H9 (cell line): ENCODE measurements at regions not wholly inside any gene's neighbourhood (a gene's known extent, or its start where the extent isn't known, plus 50 kb on each side); places are given as distances from the start of the nearest gene placed in this dataset.

Experiments
- DNase-seq: peaks from one replicate; pipeline ENCODE4 v3.0.0-alpha.2; 2017
- H2AFZ ChIP-seq: one replicate; pipeline ENCODE4 v1.6.1; 2013; ENCODE audit warnings: mild to moderate bottlenecking, low read length, control low read depth, moderate library complexity
- H2AK5ac ChIP-seq: 2 replicates; pipeline ENCODE4 v1.6.1; 2013; ENCODE audit warnings: low read length, control low read depth, mixed read lengths; ENCODE audit not compliant: insufficient read length
- H2BK120ac ChIP-seq: one replicate; pipeline ENCODE4 v1.6.1; 2013; ENCODE audit warnings: low read depth, mild to moderate bottlenecking, low read length, control low read depth, inconsistent platforms; ENCODE audit not compliant: poor library complexity, severe bottlenecking
- H2BK12ac ChIP-seq: 2 replicates; pipeline ENCODE4 v1.6.1; 2013; ENCODE audit warnings: low read length, control low read depth, mixed read lengths, low read depth; ENCODE audit not compliant: insufficient read length
- H2BK15ac ChIP-seq: 2 replicates; pipeline ENCODE4 v1.6.1; 2013; ENCODE audit warnings: low read depth, low read length, control low read depth
- H2BK20ac ChIP-seq: one replicate; pipeline ENCODE4 v1.6.1; 2013; ENCODE audit warnings: low read depth, mild to moderate bottlenecking, low read length, control low read depth, inconsistent platforms; ENCODE audit not compliant: poor library complexity, severe bottlenecking
- H2BK5ac ChIP-seq: 2 replicates; pipeline ENCODE4 v1.6.1; 2013; ENCODE audit warnings: low read length, control low read depth, mixed read lengths; ENCODE audit not compliant: insufficient read length
- H3K14ac ChIP-seq: 2 replicates; pipeline ENCODE4 v1.6.1; 2013; ENCODE audit warnings: low read length, control low read depth; ENCODE audit not compliant: insufficient read depth
- H3K18ac ChIP-seq: 2 replicates; pipeline ENCODE4 v1.6.1; 2013; ENCODE audit warnings: low read depth, mild to moderate bottlenecking, mixed read lengths, low read length, control low read depth; ENCODE audit not compliant: insufficient read length
- H3K23ac ChIP-seq: 2 replicates; pipeline ENCODE4 v1.6.1; 2013; ENCODE audit warnings: low read length, control low read depth, mixed read lengths, low read depth; ENCODE audit not compliant: insufficient read length
- H3K23me2 ChIP-seq: 2 replicates; pipeline ENCODE4 v1.6.1; 2013; ENCODE audit warnings: low read depth, mild to moderate bottlenecking, mixed read lengths, low read length, control low read depth; ENCODE audit not compliant: insufficient read length, poor library complexity, severe bottlenecking
- H3K27ac ChIP-seq: 2 replicates; pipeline ENCODE4 v1.5.1; 2013; ENCODE audit warnings: low read length, control low read depth, mixed read lengths, low read depth; ENCODE audit not compliant: insufficient read length
- H3K27me3 ChIP-seq: 2 replicates; pipeline ENCODE4 v1.6.1; 2013; ENCODE audit warnings: low read length, control low read depth, inconsistent platforms; ENCODE audit not compliant: insufficient read depth
- H3K4ac ChIP-seq: 2 replicates; pipeline ENCODE4 v1.6.1; 2013; ENCODE audit warnings: low read depth, mild to moderate bottlenecking, control low read depth, inconsistent platforms, low read length, moderate library complexity
- H3K4me1 ChIP-seq: 2 replicates; pipeline ENCODE4 v1.6.1; 2013; ENCODE audit warnings: low read length, control low read depth, inconsistent platforms; ENCODE audit not compliant: insufficient read depth
- H3K4me2 ChIP-seq: 2 replicates; pipeline ENCODE4 v1.6.1; 2013; ENCODE audit warnings: low read length, control low read depth, mixed read lengths; ENCODE audit not compliant: insufficient read length, insufficient read depth
- H3K56ac ChIP-seq: 2 replicates; pipeline ENCODE4 v1.6.1; 2013; ENCODE audit warnings: low read depth, mild to moderate bottlenecking, mixed read lengths, low read length, control low read depth; ENCODE audit not compliant: insufficient read length
- H3K79me1 ChIP-seq: 2 replicates; pipeline ENCODE4 v1.6.1; 2013; ENCODE audit warnings: low read depth, mild to moderate bottlenecking, moderate library complexity, low read length, control low read depth, inconsistent platforms; ENCODE audit not compliant: insufficient read depth, poor library complexity, severe bottlenecking
- H3K79me2 ChIP-seq: 2 replicates; pipeline ENCODE4 v1.6.1; 2013; ENCODE audit warnings: low read length, control low read depth, inconsistent platforms; ENCODE audit not compliant: insufficient read depth
- H3K9ac ChIP-seq: 2 replicates; pipeline ENCODE4 v1.6.1; 2013; ENCODE audit warnings: low read length, control low read depth, mixed read lengths; ENCODE audit not compliant: insufficient read length; ENCODE audit errors: extremely low read depth
- H3K9me3 ChIP-seq: one replicate; pipeline ENCODE4 v1.6.1; 2013; ENCODE audit warnings: low read depth, low read length, inconsistent platforms; ENCODE audit not compliant: control insufficient read depth
- H3T11ph ChIP-seq: one replicate; pipeline ENCODE4 v1.6.1; 2013; ENCODE audit warnings: mild to moderate bottlenecking, low read length, control low read depth, inconsistent platforms
- H4K20me1 ChIP-seq: one replicate; pipeline ENCODE4 v1.6.1; 2013; ENCODE audit not compliant: control insufficient read depth, insufficient read length, insufficient read depth
- H4K5ac ChIP-seq: 2 replicates; pipeline ENCODE4 v1.6.1; 2013; ENCODE audit warnings: low read depth, mild to moderate bottlenecking, mixed read lengths, low read length, control low read depth; ENCODE audit not compliant: insufficient read length
- H4K8ac ChIP-seq: replicated peaks from 2 replicates; pipeline ENCODE4 v1.6.1; 2013; ENCODE audit warnings: low read length, control low read depth, mixed read lengths, low read depth; ENCODE audit not compliant: insufficient read length
- H4K91ac ChIP-seq: 2 replicates; pipeline ENCODE4 v1.6.1; 2013; ENCODE audit warnings: low read depth, mild to moderate bottlenecking, moderate library complexity, mixed read lengths, low read length, control low read depth; ENCODE audit not compliant: insufficient read length
- H3K27ac Mint-ChIP-seq, 3 experiments: 2 replicates in 2 of 3; 3 replicates in 1 of 3; pipeline ENCODE4 v1.8.0; 2020 to 2021; ENCODE audit warnings: mixed read lengths in 3 of 3, mild to moderate bottlenecking in 1 of 3, moderate library complexity in 1 of 3
- H3K27me3 Mint-ChIP-seq: 2 replicates; pipeline ENCODE4 v1.8.0; 2021; ENCODE audit warnings: low read depth, mild to moderate bottlenecking, moderate library complexity, mixed read lengths
- H3K36me3 Mint-ChIP-seq, 3 experiments: 2 replicates in 2 of 3; 3 replicates in 1 of 3; pipeline ENCODE4 v1.8.0; 2020 to 2021; ENCODE audit warnings: low read depth in 3 of 3, mixed read lengths in 3 of 3; ENCODE audit not compliant: insufficient read depth in 1 of 3
- H3K4me1 Mint-ChIP-seq, 2 experiments: 2 replicates each; pipeline ENCODE4 v1.8.0; 2020; ENCODE audit warnings: mixed read lengths in 2 of 2
- H3K4me3 Mint-ChIP-seq, 2 experiments: 2 replicates in 1 of 2; 3 replicates in 1 of 2; pipeline ENCODE4 v1.8.0; 2020 to 2021; ENCODE audit warnings: mild to moderate bottlenecking in 2 of 2, mixed read lengths in 2 of 2, moderate library complexity in 1 of 2
- H3K9me3 Mint-ChIP-seq, 2 experiments: 2 replicates in 1 of 2; 3 replicates in 1 of 2; pipeline ENCODE4 v1.8.0; 2020; ENCODE audit warnings: mild to moderate bottlenecking in 2 of 2, mixed read lengths in 2 of 2, moderate library complexity in 1 of 2
- CTCF ChIP-seq: fragments of 200-600 bp; sonication (generic); conservative IDR thresholded peaks from 3 replicates; pipeline ENCODE4 v1.8.0; 2021; ENCODE audit warnings: antibody characterized with exemption, mild to moderate bottlenecking
- WGBS: extraction: QIAGEN DNeasy Blood & Tissue Kit; methylation state at CpG from one replicate; pipeline ENCODE4 v1.1.7; 2013; ENCODE audit warnings: missing lambda C conversion rate, low lambda C conversion rate, mixed read lengths; ENCODE audit not compliant: insufficient read length; ENCODE audit errors: extremely low coverage; 5-methylcytosine and 5-hydroxymethylcytosine counted together

- no CpG with 5 or more reads among the region's 10 CpGs for WGBS
- Histone ChIP-seq H2BK5ac (no peak overlapping the region), H2BK15ac (no peak overlapping the region), H3K14ac (0 out of 2 replicates have a peak overlapping the region, but pooled peaks have one; percentile 34), H4K8ac (no peak overlapping the region), H2BK12ac (no peak overlapping the region), H2BK20ac (no peak overlapping the region), H3K79me1 (no peaks in the 10 kb centered on the region), H4K5ac (no peak overlapping the region), H3K23me2 (no peaks in the 10 kb centered on the region), H2BK120ac (no peak overlapping the region), H3K9me3 (no peaks in the 10 kb centered on the region), H3K79me2 (no peaks in the 10 kb centered on the region), H4K91ac (no peak overlapping the region), H4K20me1 (no peaks in the 10 kb centered on the region), H3K56ac (no peak overlapping the region), H3K9ac (no peak overlapping the region), H2AFZ (no peak overlapping the region), H3K4ac (no peak overlapping the region), H3K4me1 (no peaks in the 10 kb centered on the region), H3T11ph (no peak overlapping the region), H2AK5ac (no peak overlapping the region), H3K23ac (no peak overlapping the region), H3K18ac (no peak overlapping the region), H3K27ac (no peak overlapping the region), H3K4me2 (no peak overlapping the region), H3K27me3 (no peaks in the 10 kb centered on the region)
- Mint-ChIP-seq H3K36me3 (peaks cover 0 to 2% (median 0%) of the 10 kb centered on the region in 3 experiments; a peak in 2 of 7 replicates), H3K4me1 (no peaks in the 10 kb centered on the region), H3K9me3 (no peaks in the 10 kb centered on the region), H3K27me3 (peaks cover 7% of the 10 kb centered on the region), H3K27ac (peak overlapping the region in 1 of 3 experiments; percentile 24; a peak in 1 of 7 replicates), H3K4me3 (no peak overlapping the region)
- TF ChIP-seq CTCF: no peak
- DNase-seq: peak; percentile 8
These were observed 148.6 kb upstream of the ETV3 start for GRCh38 chr1:157286646-157287420.
